ENCODE measurements at regions not wholly inside any gene's neighbourhood (a gene's known extent, or its start where the extent isn't known, plus 50 kb on each side); places are given as distances from the start of the nearest gene placed in this dataset.

- no peak for DNase-seq (ENCODE audit: low spot score)
- in situ Hi-C loops (cut with MboI; ENCODE audit: low sequenced_read_pairs, unreplicated experiment), result no loop called here
- TF ChIP-seq CTCF (IDR thresholded peaks at IDR 0.05; ENCODE audit: borderline replicate concordance, control extremely low read depth, extremely low read depth, insufficient read depth, missing control alignments), result no peak
Observed at GRCh38 chr10:129391464-129391863, 75.6 kb upstream of the MGMT start.

- TF ChIP-seq CTCF (IDR thresholded peaks at IDR 0.05; ENCODE audit: borderline replicate concordance, control extremely low read depth, extremely low read depth, insufficient read depth, missing control alignments), result no peak
- no peak for DNase-seq (ENCODE audit: low spot score)
- in situ Hi-C loops (cut with MboI; ENCODE audit: low sequenced_read_pairs, unreplicated experiment), result no loop called here
Observed at GRCh38 chr10:129392855-129393254, 74.2 kb upstream of the MGMT start.

- TF ChIP-seq CTCF (IDR thresholded peaks at IDR 0.05; ENCODE audit: borderline replicate concordance, control extremely low read depth, extremely low read depth, insufficient read depth, missing control alignments), result no peak
- in situ Hi-C loops (cut with MboI; ENCODE audit: low sequenced_read_pairs, unreplicated experiment), result no loop called here
- no peak for DNase-seq (ENCODE audit: low spot score)
Observed at GRCh38 chr10:129393812-129394211, 73.2 kb upstream of the MGMT start.

GRCh38 chr10:129394518-129395328, 72.3 kb upstream of the MGMT start:
- in situ Hi-C loops (cut with MboI; ENCODE audit: low sequenced_read_pairs, unreplicated experiment), result no loop called here
- no peak for DNase-seq (ENCODE audit: low spot score)
- TF ChIP-seq CTCF (IDR thresholded peaks at IDR 0.05; ENCODE audit: borderline replicate concordance, control extremely low read depth, extremely low read depth, insufficient read depth, missing control alignments), result no peak

- no peak for DNase-seq (ENCODE audit: low spot score)
- no peak for TF ChIP-seq CTCF (IDR thresholded peaks at IDR 0.05; ENCODE audit: borderline replicate concordance, control extremely low read depth, extremely low read depth, insufficient read depth, missing control alignments)
- in situ Hi-C loops (cut with MboI; ENCODE audit: low sequenced_read_pairs, unreplicated experiment), result no loop called here
Observed at GRCh38 chr10:129396021-129396722, 70.9 kb upstream of the MGMT start.

- no peak for DNase-seq (ENCODE audit: low spot score)
- in situ Hi-C loops (cut with MboI; ENCODE audit: low sequenced_read_pairs, unreplicated experiment), result no loop called here
- no peak for TF ChIP-seq CTCF (IDR thresholded peaks at IDR 0.05; ENCODE audit: borderline replicate concordance, control extremely low read depth, extremely low read depth, insufficient read depth, missing control alignments)
Observed at GRCh38 chr10:129397198-129397974, 69.7 kb upstream of the MGMT start.
